LHCN-M2 (cell line): ENCODE measurements at regions not wholly inside any gene's neighbourhood (a gene's known extent, or its start where the extent isn't known, plus 50 kb on each side); places are given as distances from the start of the nearest gene placed in this dataset.
"Not testable (repeated sequence)": the region's sequence is repeated elsewhere in the genome, so short reads cannot be mapped to it uniquely, and the experiment has no call there.

Experiments used
- DNase-seq: peaks from one replicate; pipeline ENCODE4 v3.0.0-alpha.2; 2012; ENCODE audit warnings: low read depth

DNA sequence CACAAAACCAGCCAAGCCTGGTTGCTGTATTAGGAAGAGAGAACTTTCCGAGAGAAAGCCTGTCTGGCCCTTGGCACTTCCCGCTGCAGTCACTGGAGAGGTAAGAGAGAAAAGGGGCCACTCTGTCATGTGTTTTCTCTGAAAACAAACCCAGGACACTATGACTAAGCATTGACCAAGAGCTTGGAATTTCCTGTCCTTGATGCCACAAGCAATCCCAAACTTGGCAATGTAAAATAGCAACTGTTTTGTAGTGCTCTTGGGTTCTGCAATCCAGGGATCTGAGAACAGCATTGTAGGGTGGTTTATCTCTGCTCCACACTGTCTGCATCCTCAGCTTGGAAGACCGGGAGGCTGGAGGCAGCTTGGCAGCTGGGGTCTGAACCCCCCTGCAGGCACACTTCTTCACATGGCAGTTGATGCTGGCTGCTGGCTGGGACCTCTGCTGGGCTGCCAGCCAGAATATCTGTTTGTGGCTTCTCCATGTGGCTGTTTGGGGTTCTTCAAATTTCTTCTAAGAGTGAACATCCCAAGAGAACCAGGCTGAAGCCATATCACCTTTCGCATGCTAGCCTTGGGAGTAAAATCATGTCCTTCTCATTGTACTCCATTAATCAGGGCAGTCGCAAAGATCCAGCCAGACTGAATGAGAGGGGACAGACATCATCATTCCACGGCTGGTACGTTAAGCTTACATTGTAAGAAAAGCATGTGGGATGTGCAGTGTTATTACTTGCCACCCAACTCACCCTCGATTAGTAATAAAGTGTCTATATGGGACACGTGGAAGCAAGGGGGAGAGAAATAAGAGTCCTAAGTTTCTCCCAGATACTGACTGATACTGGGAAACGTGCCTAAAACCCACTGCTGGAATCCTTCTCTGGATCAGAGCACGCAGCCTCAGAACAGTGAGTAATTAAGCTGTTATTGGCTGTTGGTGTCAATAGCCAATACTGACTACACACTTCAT is 537.4 kb upstream of the B3GAT1 start:
- peak; percentile 96 for DNase-seq

DNA sequence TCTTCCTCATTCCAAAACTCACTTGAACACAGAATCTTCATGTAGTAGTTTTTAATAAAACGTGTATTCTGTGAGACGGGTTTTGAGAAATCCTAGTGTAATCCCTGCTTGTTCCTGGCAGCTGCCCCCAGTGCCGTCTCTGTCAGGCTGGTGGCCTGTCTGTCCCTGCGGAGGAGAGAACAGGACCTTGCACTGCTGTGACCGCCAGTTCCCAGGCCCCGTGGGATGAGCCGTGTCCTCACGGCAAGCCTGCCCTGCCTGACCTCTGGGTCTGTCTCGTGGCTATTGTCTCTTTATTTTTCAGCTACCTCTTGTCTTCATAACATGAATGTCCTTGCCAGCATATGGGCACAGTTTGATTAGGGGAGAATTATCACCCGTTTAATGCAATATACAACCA is 535.5 kb upstream of the B3GAT1 start:
- no peak for DNase-seq

DNA sequence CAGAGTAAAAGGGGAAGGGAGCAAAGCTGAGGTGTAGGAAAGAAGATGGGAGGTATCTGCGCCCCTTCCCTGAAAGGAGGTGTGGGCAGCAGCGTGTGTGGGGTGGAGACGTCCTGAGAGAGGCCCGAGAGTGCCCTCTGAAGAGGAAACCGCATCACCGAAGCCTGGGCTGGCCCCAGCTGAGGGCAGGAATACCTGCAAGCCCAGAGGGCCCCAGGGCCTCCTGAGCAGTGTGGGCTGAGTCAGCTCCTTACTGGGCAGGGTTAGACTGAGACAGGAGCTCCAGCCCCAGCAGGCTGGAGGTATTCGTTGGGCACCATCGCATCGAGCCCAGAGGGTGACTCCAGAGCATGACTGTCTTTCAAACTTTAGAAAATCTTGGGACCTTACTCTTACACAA is 534.0 kb upstream of the B3GAT1 start:
- no peak for DNase-seq

DNA sequence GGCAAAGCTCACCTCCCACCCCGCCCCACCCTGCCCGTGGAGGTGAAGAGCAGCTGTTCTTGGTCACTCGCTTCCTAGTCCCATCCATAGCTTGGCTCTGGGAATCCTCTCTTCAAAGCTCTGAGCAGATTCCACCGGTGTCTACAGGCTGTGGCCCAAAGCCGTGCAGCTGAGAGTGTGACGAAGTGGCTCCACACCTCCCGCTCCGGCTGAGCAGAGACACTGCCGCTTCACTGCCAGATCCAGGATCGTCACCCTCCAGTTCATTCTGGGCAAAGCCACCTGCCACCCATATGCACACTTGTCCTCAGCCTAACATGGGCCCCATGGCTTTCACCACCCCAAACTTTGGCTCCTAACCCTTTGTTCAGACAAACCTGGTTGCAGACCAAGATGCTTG is 532.9 kb upstream of the B3GAT1 start:
- no peak for DNase-seq

DNA sequence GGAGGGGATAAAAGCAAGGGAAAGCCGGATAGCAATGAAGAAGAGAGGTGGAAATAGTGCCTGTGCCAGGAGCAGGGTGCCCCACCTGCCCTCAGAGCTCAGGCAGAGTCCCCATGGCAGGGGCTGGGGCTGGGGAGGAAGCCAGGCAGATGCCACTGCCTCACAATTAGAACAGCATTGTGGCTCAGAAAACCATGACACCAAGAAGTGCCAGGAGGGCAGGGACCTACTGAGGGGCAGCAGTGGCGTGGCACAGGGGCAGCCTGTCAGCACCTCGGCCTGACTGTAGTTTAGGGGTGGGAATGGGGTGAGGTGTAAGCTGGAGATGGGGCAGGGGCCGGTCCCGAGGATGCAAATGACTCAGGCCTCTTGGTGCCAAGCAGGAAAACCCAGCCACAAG is 532.1 kb upstream of the B3GAT1 start:
- no peak for DNase-seq

DNA sequence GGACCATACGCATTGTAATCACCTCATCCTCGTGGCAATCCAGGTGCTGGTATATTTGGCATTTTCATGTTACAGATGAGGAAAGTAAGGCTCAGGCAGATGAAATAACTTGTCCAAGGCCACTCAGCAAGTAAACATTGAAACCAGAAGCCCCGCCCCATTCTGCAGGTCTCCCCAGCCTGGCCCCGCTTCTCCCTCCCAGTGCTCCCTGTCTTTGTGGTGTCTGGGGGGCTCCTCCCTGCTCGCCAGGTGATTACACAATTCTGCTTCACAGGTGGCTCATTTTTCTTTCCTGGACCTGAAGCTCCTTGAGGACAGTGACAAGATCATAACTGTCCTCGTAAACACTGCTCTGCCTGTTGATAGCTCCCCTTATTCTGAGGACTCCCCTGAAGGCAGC is 531.5 kb upstream of the B3GAT1 start:
- no peak for DNase-seq

DNA sequence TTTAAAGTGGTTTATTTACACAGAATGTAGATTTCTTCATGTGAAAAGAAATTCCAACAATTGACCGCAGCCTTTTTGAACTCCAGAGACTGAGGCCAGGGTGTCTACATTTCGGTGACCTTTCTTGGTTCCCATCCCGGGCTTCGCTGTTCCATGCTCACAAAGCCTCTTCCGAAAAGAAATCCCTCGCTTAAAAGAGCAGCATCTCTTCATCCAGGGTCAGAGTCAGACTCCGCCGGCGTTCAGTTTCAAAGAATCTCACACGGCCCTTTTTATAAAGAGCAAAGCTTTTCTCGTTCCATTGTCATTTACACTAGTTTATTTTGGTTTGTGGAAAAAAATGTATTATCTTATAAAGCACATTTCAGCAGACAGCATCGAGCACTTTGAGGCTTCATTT is 530.6 kb upstream of the B3GAT1 start:
- DNase-seq = no peak

DNA sequence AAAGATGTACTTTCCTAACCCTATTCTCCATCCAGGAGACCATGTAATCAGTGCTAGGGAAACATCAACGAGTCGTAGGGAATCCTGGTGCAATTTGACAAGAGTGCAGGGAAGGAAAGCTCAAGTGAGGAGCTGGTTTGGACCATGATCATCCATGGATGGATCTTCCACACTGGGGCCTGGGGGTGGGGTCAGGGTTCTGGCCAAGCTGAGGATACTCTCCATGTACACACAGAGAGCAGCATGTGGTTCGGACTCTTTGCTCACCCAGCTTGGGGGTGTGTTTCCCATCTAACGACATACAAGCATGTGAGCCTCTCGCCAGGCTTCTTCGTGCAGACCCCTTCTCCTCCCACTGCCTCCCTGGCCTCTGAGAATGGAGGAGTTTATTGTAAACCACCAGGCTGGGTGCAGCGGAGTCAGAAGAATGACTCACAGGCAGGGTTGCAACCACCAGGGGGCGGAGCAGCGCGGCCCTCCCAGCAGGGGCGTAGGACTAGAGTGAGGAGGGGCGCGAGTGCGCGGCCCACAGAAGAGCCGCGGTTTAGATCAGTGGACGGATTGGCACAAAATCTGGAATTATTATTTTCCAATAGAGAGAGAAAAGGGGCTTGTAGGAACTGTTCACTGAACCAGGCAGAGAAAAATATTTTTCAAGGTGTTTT is 530.0 kb upstream of the B3GAT1 start:
- not testable (repeated sequence) for DNase-seq

DNA sequence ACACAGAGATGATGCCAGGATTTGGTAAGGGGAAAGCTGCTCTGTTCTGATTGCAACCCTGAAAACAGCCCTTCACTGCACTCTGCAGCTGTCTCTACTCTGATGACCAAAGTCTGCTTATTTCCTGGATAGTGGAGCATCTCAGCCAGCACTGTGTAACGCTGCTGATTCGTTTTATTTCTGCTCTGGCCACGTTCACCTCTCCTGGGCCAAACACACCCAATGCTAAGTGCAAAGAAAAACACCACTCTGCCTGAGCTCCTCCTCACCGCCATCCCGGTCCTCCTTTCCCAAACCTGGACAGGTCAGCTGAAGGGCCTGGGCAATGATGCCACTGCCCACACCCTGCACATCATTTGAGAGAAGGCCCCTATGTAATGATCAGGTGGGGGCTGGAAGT is 529.3 kb upstream of the B3GAT1 start:
- no peak for DNase-seq

DNA sequence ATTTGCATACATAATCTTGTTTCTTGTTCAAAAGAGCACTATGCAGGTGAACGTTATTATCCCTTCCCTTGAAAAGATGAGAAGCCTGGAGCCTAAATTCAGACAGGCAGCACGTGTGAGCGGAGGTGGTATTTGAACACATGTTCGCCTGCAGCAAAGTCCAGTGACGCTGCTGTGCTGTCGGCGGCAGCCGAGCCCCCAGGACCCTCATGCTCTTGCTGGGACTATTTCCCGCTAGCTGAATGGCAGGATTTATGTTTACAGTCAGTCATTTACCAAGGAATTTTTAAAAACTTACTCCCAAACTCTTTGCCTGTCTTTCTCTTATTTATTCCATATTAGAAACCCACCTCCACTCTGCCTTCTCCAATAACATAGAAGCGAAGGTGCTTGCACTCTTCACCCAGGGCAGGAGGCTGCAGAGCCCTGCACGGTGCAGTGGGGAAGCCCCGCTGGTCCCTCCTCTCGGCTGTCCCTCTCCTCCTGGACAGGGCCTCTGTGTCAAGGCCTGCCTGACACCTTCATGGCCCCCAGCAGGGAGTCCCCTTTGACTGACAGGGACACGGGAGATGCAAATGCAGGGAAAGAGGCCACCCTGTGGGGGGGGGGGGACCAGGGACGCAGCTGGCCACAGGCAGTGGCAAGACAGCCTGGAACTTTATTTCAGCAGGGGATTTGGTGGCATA is 528.5 kb upstream of the B3GAT1 start:
- DNase-seq = no peak

DNA sequence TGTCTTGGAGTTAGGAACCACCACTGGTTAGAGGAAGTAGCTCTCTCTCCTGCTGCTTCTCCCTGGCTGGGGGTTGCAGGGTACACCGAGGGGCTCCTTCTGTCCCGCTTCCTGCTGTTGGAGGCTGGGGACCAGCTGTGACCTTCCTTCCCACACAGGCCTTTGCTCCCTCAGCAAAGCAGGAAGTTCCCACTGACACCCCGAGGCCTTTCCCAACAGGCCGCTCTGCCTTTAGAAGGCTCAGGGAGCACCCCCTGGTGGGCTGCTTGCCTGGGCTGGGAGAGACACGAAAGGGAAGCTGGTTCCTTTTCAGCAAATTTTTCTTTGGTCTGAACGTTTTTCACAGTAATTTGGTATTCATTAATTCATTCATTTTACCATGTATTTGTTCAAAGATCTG is 527.9 kb upstream of the B3GAT1 start:
- no peak for DNase-seq

DNA sequence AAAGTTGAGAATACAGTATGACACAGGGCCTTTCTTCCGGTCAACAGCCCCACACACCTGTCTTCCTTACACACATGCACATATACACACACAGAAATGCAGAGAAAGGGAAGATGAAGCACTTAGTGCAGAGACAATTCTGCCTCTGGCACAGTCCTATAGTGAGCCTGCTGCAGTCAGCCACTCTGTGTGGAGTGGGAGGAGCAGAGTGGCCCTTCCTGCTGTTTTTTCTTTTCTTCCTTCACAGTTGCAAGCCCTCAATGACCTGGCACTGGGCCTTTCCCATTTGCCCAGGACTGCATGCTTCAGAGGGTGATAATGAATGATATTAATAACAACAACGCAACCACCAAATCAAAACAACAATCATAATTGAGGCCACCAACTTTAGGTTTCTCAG is 527.0 kb upstream of the B3GAT1 start:
- no peak for DNase-seq

DNA sequence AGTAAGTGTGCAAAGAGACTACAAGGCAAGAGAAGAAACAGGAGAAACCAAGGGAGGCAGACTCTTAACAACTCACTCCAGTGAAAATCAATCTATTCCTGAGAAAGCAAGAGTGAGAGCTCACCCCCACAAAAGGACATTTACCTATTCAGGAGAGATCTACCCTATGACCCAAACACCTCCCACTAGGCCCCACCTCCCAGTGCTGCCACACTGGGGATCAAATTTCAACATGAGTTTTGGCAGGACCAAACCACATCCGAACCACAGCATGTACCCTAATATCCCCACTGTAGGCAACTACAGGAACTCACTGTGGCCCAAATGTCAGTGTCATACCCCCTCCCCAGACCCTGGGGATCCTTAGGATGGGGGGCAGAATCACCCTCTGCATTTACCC is 526.2 kb upstream of the B3GAT1 start:
- no peak for DNase-seq

DNA sequence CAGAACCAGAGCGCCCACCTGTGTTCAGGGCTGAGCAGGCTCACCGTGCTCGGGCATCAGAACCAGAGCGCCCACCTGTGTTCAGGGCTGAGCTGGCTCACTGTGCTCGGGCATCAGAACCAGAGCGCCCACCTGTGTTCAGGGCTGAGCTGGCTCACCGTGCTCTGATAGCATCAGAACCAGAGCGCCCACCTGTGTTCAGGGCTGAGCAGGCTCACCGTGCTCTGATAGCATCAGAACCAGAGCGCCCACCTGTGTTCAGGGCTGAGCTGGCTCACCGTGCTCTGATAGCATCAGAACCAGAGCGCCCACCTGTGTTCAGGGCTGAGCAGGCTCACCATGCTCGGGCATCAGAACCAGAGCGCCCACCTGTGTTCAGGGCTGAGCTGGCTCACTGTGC is 525.2 kb upstream of the B3GAT1 start:
- not testable (repeated sequence) for DNase-seq

DNA sequence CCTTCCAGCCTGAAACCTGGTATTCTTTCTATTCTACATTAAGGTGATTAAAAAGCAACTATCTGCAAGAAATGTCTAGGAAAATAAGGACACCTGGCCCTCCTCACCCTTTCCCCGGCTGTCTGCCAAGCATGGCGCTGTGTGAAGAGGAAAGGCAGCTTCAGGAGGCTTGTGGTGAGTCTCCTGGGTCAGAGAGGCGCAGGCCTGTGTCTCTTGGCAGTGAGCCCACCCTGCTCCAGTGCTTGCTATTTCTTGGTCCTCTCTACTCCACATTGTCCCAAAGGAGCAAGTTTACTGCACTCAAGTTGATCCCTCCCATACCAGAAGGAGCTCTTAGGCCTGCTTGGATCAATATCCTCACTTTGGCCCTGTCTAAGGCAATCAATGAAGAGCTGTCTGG is 520.7 kb upstream of the B3GAT1 start:
- DNase-seq = peak; percentile 17

DNA sequence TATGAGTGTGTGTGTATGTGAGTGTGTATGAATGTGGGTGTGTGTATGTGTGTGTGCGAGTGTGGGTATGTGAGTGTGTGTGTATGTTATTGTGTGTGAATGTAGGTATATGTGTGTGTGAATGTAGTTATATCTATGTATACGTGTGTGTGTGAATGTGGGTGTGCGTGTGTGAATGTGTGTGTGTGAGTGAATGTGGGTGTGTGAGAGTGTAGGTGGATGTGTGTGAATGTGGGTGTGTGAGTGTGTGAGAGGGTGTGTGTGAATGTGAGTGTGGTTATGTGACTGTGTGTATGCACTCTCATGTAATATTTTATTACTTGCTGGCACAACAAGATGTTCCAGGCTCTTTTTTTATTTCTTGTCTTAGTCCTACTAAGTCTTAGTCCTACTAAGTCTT is 513.4 kb upstream of the B3GAT1 start:
- DNase-seq = no peak

DNA sequence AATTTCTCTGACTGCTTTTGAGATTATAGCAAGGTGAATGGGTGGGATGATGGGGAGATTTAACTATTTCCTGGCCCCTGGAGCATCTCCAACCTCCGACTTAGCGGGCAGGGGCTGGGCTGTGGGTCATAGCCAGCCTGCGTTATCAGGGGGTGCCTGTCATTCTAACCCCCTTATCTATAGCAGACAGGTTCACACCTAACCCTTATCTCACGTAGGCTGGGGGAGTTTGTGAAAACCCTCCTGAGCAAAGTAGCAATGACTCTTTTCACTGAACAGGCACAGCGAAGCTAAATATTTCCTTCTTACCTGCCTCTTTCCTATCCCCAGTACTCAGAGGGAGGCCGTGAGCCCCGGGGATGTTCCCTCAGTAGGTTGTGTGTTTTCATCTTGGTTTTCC is 511.4 kb upstream of the B3GAT1 start:
- no peak for DNase-seq

DNA sequence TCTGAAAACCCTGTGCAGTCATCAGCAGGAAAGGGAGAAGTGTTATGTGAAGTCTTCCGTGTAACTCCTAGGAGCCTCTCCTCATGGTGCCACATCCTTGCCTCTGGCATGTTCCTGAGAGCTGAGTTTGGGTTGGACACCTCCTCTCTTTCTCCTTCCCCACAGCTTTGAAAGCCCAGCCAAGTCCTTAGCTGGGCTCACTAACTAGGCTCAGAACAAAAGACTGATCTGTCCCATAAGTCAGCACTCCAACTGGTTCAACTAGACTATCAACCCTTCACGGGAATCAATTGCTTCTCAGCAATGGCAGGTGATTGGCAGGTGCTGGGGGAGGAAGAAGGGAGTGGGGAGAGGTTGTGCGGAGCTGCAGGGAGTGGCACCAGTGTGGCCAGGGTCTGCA is 509.9 kb upstream of the B3GAT1 start:
- no peak for DNase-seq

DNA sequence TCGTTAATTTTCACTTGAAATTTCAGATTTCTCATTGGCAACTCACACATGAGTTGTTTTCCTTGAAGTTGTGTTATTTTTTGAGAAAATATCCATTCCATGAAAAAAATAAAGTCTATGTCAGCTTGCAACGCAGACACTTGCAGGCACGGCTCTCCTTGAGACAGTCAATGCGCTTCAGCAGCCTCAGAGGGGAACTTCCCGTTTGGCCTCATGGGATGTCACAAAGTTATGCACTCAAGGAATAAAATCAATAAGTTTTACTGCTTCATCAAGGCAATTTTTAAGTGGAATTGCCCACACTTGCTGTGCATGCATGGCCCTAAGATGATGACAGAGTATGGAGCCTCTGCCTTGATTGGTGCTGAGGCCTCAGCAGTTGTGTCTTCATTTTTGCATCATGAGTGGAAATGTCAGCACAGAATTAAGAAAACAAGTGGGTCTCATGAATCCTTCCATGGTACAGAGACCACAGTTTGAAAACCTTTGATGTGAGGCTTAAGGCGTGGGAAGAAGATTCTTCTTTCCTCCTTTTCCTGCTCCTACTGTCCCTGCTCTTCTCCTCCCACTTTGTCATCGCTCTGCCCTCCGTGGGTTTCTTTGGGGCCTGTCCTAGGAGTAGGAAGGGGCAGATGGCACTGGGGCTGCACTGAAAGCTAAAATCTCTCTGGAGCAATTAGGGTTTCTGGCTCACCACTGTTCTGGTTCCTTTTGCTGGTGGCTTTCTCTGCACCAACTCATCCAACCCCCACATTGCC is 509.0 kb upstream of the B3GAT1 start:
- DNase-seq = no peak

DNA sequence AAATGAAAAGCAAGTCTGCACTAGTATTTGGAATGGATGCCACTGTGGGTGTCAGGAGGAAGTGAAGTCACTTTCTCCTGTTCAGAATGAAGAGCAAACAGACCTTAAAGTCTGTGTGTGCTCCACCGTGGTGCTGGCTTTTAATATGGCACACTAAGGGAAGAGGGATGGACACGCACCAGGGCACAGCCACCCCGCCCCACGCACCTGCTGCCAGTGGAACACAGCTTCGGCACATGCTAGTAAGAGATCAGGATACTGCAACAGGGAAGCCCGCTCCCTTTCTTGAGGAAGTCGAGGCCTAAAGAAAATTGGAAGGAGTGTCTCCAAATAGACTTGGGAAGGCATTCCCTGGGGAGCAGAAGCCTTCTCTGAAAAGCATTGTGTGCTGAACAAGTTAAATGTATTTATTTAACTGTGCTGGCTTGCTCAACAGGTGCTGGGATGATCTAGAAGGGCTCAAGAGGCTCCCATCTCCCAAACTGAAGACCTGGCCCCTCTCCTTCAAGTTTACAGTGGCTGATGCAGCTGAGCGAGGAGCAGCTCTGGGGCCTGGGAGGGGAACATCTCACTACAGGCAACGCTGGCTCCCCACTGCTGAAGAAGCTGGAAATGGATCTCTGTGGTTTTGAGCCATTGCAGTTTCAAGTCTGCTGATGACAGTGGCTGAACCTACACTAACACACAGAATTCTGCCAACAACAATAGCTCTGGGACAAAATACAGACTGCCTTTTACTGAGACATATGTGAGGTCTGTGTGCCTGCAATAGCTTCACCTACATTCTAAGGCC is 504.6 kb upstream of the B3GAT1 start:
- DNase-seq = no peak

DNA sequence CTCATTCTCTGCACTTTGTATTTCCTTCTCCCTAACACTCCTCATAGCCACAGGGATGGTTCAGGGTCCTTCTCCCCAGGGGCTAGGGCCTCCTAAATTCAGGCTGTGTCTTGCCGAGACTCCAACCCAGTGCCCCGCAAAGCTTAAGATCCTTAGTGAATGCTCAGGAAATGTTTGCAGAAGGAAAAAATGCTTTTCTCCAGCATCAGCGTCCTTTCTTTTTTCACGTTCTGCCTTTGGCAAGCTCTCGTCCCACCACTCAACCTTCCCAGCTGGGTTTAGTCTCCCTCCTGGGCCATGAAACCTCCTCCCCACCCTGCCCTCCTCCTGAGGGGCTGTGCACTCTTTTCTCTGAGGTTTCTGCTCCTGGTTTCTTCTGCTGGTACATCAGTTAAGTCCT is 503.8 kb upstream of the B3GAT1 start:
- DNase-seq = no peak
